Body of pancreas (tissue), 4 donors: ENCODE measurements at regions not wholly inside any gene's neighbourhood (a gene's known extent, or its start where the extent isn't known, plus 50 kb on each side); places are given as distances from the start of the nearest gene placed in this dataset.

Experiments used
- ATAC-seq: fragments of 150-250 bp; one replicate; pipeline ENCODE4 v1.9.1; 2016
- DNase-seq, 4 donors: peaks; one replicate each; pipeline ENCODE4 v3.0.0-alpha.2; 2019
- H3K27ac ChIP-seq, 4 donors: fragments of 200-600 bp; sonication (generic); 1 replicate in 3 of 4; 2 replicates in 1 of 4; pipeline versions ENCODE4 v1.5.1 to v1.6.1; 2016 to 2019; ENCODE audit warnings: mild to moderate bottlenecking in 1 of 4, mixed read lengths in 1 of 4, moderate library complexity in 1 of 4
- H3K27me3 ChIP-seq, 2 donors: fragments of 200-600 bp; sonication (generic); one replicate each; pipeline ENCODE4 v1.6.0; 2016; ENCODE audit warnings: mild to moderate bottlenecking in 1 of 2
- H3K36me3 ChIP-seq, 2 donors: fragments of 200-600 bp; sonication (generic); replicated peaks in 1 of 2; 2 replicates each; pipeline ENCODE4 v1.5.1; 2016; ENCODE audit warnings: low read depth in 2 of 2; ENCODE audit not compliant: insufficient read depth in 1 of 2
- H3K4me1 ChIP-seq: fragments of 200-600 bp; sonication (generic); one replicate; pipeline ENCODE4 v1.6.0; 2016
- H3K4me3 ChIP-seq, 2 donors: fragments of 200-600 bp; sonication (generic); 1 replicate in 1 of 2; 2 replicates in 1 of 2; pipeline ENCODE4 v1.5.1; 2016 to 2019
- H3K9me3 ChIP-seq, 3 donors: fragments of 200-600 bp; sonication (generic); 1 replicate in 2 of 3; 2 replicates in 1 of 3; pipeline ENCODE4 v1.5.1; 2016
- POLR2A ChIP-seq, 3 donors: fragments of 450-650 bp; IDR thresholded peaks; one replicate each; pipeline ENCODE4 v1.6.1; 2016; ENCODE audit warnings: antibody characterized with exemption in 3 of 3, mild to moderate bottlenecking in 2 of 3
- WGBS, 2 donors: methylation state at CpG; one replicate each; pipeline ENCODE4 v1.1.5; 2017; 5-methylcytosine and 5-hydroxymethylcytosine counted together
- intact Hi-C: fragments of 100-400 bp; cut with DNase I; formaldehyde crosslinking; loops from one replicate; pipeline ENCODE4 v1.15.1; 2023
- TF ChIP-seq, protein P1 (sequence below), 7 experiments: fragments of 450-650 bp in 4 of 7; fragments of 200-600 bp in 3 of 7; sonication (generic) in 3 of 7; IDR thresholded peaks; one replicate each; pipeline ENCODE4 v1.5.1; 2016 to 2019; ENCODE audit warnings: antibody characterized with exemption in 7 of 7

DNA sequence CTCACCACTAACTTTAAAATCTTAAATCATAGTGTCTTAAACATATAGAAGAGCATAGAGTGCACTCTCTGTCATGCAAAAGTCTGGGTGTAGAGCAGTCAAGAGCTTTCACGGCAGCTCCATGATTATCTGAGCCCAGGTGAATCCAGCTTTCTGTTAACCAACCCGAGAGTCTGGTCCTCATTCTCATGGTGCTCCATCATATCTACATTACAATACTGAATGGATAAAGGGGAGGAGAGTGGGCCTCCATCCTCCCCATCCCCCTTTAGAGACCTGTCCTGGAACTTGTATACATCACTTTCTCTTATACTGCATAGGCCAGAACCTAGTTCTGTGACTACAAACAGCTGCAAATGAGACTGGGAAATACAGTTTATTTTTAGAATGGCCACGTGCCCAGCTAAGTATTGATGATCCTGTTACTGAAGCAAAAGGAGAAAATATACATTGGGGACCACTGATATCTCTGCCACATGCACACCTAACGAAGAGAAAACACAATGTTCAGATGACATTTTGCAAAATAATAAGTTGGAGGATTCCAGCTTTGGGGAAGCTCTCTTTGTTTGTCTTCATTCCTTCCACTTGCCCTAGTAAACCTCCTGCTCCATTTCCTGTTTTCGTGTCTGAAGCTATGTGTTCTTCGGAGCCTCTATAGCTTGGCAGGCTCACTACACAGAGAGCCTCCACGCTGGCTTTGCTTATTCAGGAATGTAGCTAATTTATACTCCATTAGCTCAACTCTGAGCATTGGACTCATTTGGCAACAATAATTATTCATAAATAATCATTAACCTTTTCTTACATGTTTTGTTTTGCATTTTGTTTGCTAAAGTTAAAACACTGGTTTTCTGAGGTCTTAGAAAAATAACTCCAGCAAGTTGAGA lies 110.1 kb downstream of the IYD start:
- no peak overlapping the region for H3K27ac ChIP-seq
- ATAC-seq (no peak), DNase-seq (no peak)
- 42 to 58% methylated on average over 7 of the region's 7 CpGs for WGBS, 2 donors
- no peak for TF ChIP-seq POLR2A (IDR thresholded peaks at IDR 0.05)
- TF ChIP-seq, protein P1, sequence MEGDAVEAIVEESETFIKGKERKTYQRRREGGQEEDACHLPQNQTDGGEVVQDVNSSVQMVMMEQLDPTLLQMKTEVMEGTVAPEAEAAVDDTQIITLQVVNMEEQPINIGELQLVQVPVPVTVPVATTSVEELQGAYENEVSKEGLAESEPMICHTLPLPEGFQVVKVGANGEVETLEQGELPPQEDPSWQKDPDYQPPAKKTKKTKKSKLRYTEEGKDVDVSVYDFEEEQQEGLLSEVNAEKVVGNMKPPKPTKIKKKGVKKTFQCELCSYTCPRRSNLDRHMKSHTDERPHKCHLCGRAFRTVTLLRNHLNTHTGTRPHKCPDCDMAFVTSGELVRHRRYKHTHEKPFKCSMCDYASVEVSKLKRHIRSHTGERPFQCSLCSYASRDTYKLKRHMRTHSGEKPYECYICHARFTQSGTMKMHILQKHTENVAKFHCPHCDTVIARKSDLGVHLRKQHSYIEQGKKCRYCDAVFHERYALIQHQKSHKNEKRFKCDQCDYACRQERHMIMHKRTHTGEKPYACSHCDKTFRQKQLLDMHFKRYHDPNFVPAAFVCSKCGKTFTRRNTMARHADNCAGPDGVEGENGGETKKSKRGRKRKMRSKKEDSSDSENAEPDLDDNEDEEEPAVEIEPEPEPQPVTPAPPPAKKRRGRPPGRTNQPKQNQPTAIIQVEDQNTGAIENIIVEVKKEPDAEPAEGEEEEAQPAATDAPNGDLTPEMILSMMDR (IDR thresholded peaks at IDR 0.05): no peak
- H3K9me3 ChIP-seq: no peaks in the 10 kb centered on the region
- no peak overlapping the region for H3K4me3 ChIP-seq
- no peaks in the 10 kb centered on the region for H3K27me3 ChIP-seq
- intact Hi-C loops: no loop called here
- H3K4me1 ChIP-seq: no peaks in the 10 kb centered on the region
- peaks cover 0 to 3% of the 10 kb centered on the region in 2 donors for H3K36me3 ChIP-seq

DNA sequence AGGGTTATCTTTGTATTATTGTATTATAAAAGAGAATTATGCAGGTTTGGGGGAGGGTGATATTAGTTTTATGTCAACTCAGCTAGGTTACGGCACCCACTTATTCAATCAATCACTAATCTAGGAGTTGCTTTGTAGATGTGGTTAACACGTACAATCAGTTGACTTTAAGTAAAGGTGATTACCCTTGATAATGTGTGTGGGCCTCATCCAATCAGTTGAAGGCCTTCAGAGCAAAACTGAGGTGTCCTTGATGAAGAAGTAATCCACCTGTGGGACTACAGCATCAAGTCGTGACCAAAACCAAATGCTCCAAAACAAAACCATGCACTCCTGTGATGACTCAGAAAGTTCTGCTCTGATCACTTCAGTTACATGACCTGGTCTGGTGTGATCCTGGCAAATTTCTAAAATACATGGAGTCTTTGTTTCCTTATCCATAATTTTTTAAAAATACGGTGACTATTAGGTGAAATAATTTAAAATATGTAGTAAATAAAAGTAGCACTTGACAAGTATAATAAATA lies 114.1 kb downstream of the IYD start:
- no peak overlapping the region for H3K27ac ChIP-seq
- 48 to 67% methylated on average over 4 of the region's 4 CpGs for WGBS, 2 donors
- H3K27me3 ChIP-seq: no peaks in the 10 kb centered on the region
- DNase-seq (no peak), ATAC-seq (no peak)
- no peak overlapping the region for H3K4me3 ChIP-seq
- H3K36me3 ChIP-seq: no peaks in the 10 kb centered on the region
- H3K9me3 ChIP-seq: no peaks in the 10 kb centered on the region
- H3K4me1 ChIP-seq: no peaks in the 10 kb centered on the region
- TF ChIP-seq POLR2A (IDR thresholded peaks at IDR 0.05): no peak
- TF ChIP-seq, protein P1 (IDR thresholded peaks at IDR 0.05): no peak
- intact Hi-C loops: no loop called here

DNA sequence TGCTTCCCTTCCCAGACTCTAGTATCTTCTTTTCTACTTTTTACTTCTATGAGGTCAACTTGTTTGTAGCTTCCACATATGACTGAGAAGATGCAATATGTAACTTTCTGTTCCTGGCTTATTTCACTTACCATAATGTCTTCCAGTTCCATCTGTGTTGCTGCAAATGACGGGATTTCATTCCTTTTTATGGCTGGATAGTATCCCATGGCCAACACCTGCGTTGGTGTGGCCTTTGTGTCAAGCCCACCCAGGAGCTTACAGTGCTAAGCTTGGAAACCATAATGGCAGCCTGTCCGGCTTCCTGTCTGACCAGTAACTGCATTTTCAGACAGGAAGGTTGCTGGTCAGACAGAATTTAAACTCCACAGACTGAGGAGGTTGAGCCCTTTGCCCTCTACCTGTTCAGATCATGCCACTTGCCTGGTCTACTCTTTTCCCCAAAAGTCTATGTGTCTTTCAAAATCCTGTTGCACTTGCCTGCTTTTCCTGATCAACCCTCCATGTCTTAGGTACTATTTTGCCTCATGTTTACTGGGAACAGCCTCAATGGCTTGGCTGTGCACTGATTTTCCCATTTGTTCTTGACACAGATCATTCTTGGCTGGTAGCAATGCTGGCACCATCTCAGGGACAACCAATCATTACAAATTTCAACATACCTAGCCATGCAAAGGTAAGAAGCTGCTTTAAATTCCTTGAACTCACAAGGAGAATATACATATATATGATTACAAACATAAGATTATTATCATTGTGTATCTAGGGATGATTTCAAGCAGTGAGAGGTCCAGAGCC lies 114.3 kb upstream of the PLEKHG1 start:
- H3K4me3 ChIP-seq: no peak overlapping the region
- no peak for ATAC-seq
- H3K27ac ChIP-seq: peak overlapping the region in 1 of 4 donors; percentile 21
- H3K9me3 ChIP-seq: no peaks in the 10 kb centered on the region
- H3K36me3 ChIP-seq: no peaks in the 10 kb centered on the region
- intact Hi-C loops: no loop called here
- H3K4me1 ChIP-seq: no peaks in the 10 kb centered on the region
- TF ChIP-seq, protein P1 (IDR thresholded peaks at IDR 0.05): no peak
- no peak for TF ChIP-seq POLR2A (IDR thresholded peaks at IDR 0.05)
- no peaks in the 10 kb centered on the region for H3K27me3 ChIP-seq
- WGBS, 2 donors: 53 to 72% methylated on average over 3 of the region's 3 CpGs
- no peak for DNase-seq

DNA sequence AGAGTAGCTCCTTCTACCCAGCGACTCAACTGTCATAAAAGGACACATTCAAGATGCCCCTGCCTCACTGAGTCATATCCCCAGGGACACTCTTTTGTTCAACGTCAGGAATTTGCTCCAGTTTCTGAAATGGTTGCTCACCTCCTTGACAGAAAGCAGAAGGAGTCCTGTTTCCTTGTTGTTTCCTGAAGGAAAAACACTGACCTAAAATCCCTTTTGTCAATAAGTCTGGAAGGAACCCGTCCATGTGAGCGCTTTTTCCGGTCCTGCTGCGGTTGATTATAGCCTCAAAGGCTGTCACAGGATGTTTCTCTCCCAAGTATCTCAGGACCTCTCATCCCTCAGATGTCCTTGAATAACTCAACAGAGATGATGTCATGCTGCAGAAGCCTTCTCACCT lies 113.6 kb upstream of the PLEKHG1 start:
- TF ChIP-seq POLR2A (IDR thresholded peaks at IDR 0.05): no peak
- TF ChIP-seq, protein P1 (IDR thresholded peaks at IDR 0.05): no peak
- H3K27ac ChIP-seq: no peak overlapping the region
- ATAC-seq (peak; percentile 56), DNase-seq (peak in 2 of 4 donors; percentile 10 to 23)
- intact Hi-C loops: no loop called here
- no peaks in the 10 kb centered on the region for H3K9me3 ChIP-seq
- no peaks in the 10 kb centered on the region for H3K27me3 ChIP-seq
- H3K4me3 ChIP-seq: no peak overlapping the region
- peaks cover 1% of the 10 kb centered on the region for H3K4me1 ChIP-seq
- no peaks in the 10 kb centered on the region for H3K36me3 ChIP-seq
- 56 to 65% methylated on average over 6 of the region's 6 CpGs for WGBS, 2 donors
